ENCODE measurements at regions not wholly inside any gene's neighbourhood (a gene's known extent, or its start where the extent isn't known, plus 50 kb on each side); places are given as distances from the start of the nearest gene placed in this dataset.

- Histone ChIP-seq H3K9me3 (peaks cover 0 to 2% (median under 1%) of the 10 kb centered on the region in 4 donors), H3K4me1 (peaks cover 0 to 14% (median 10%) of the 10 kb centered on the region in 4 donors), H3K36me3 (no peaks in the 10 kb centered on the region), H3K4me3 (no peak overlapping the region), H3K27ac (no peak overlapping the region), H3K27me3 (no peaks in the 10 kb centered on the region)
- 72 to 74% methylated on average over 1 of the region's 1 CpG for WGBS, 2 donors
- TF ChIP-seq EP300 (IDR thresholded peaks at IDR 0.05) (no peak), POLR2A (IDR thresholded peaks at IDR 0.05) (no peak), POLR2AphosphoS5 (IDR thresholded peaks at IDR 0.05) (no peak), CTCF (IDR thresholded peaks at IDR 0.05) (no peak)
- intact Hi-C loops (cut with DNase I), result no loop called here
- DNase-seq, result no peak
Measured at GRCh38 chr13:83377491-83377890, 504.8 kb downstream of the SLITRK1 start.

- TF ChIP-seq POLR2AphosphoS5 (IDR thresholded peaks at IDR 0.05) (no peak), POLR2A (IDR thresholded peaks at IDR 0.05) (no peak), EP300 (IDR thresholded peaks at IDR 0.05) (no peak), CTCF (IDR thresholded peaks at IDR 0.05) (no peak)
- Histone ChIP-seq H3K27ac (no peak overlapping the region), H3K4me3 (no peak overlapping the region), H3K27me3 (no peaks in the 10 kb centered on the region), H3K9me3 (peaks cover 0 to 9% (median under 1%) of the 10 kb centered on the region in 4 donors), H3K36me3 (no peaks in the 10 kb centered on the region), H3K4me1 (peaks cover 0 to 14% (median 10%) of the 10 kb centered on the region in 4 donors)
- intact Hi-C loops (cut with DNase I), result no loop called here
- DNase-seq, result no peak
- 54 to 65% methylated on average over 2 of the region's 2 CpGs for WGBS, 2 donors
Measured at GRCh38 chr13:83372786-83373185, 509.5 kb downstream of the SLITRK1 start.

- Histone ChIP-seq H3K4me1 (no peaks in the 10 kb centered on the region), H3K36me3 (no peaks in the 10 kb centered on the region), H3K27me3 (no peaks in the 10 kb centered on the region), H3K4me3 (no peak overlapping the region), H3K9me3 (peaks cover 0 to 1% (median 0%) of the 10 kb centered on the region in 4 donors), H3K27ac (no peak overlapping the region)
- TF ChIP-seq POLR2AphosphoS5 (IDR thresholded peaks at IDR 0.05), result no peak
- TF ChIP-seq EP300 (IDR thresholded peaks at IDR 0.05), result no peak
- no peak for TF ChIP-seq CTCF (IDR thresholded peaks at IDR 0.05)
- TF ChIP-seq POLR2A (IDR thresholded peaks at IDR 0.05), result no peak
- DNase-seq, result no peak
- intact Hi-C loops (cut with DNase I), result no loop called here
Measured at GRCh38 chr13:83365723-83366122, 516.6 kb downstream of the SLITRK1 start.

- intact Hi-C loops (cut with DNase I), result no loop called here
- WGBS, 2 donors, result 79 to 91% methylated on average over 1 of the region's 1 CpG
- TF ChIP-seq EP300 (IDR thresholded peaks at IDR 0.05), result no peak
- TF ChIP-seq POLR2A (IDR thresholded peaks at IDR 0.05), result no peak
- no peak for TF ChIP-seq POLR2AphosphoS5 (IDR thresholded peaks at IDR 0.05)
- TF ChIP-seq CTCF (IDR thresholded peaks at IDR 0.05), result no peak
- H3K27ac ChIP-seq, result no peak overlapping the region
- H3K36me3 ChIP-seq, result no peaks in the 10 kb centered on the region
- no peak overlapping the region for H3K4me3 ChIP-seq
- H3K9me3 ChIP-seq, result no peaks in the 10 kb centered on the region
- no peak for DNase-seq
- H3K27me3 ChIP-seq, result no peaks in the 10 kb centered on the region
- H3K4me1 ChIP-seq, result no peaks in the 10 kb centered on the region
Measured at GRCh38 chr13:83355041-83355440, 527.2 kb downstream of the SLITRK1 start.

- Histone ChIP-seq H3K4me1 (no peaks in the 10 kb centered on the region), H3K36me3 (no peaks in the 10 kb centered on the region), H3K9me3 (no peaks in the 10 kb centered on the region), H3K4me3 (no peak overlapping the region), H3K27ac (no peak overlapping the region), H3K27me3 (no peaks in the 10 kb centered on the region)
- TF ChIP-seq EP300 (IDR thresholded peaks at IDR 0.05) (no peak), POLR2AphosphoS5 (IDR thresholded peaks at IDR 0.05) (no peak), CTCF (IDR thresholded peaks at IDR 0.05) (no peak), POLR2A (IDR thresholded peaks at IDR 0.05) (no peak)
- intact Hi-C loops (cut with DNase I), result no loop called here
- DNase-seq, result no peak
- 62 to 74% methylated on average over 1 of the region's 1 CpG for WGBS, 2 donors
Measured at GRCh38 chr13:83352391-83352790, 529.9 kb downstream of the SLITRK1 start.

Measured in sigmoid colon (tissue), 6 donors.